ENCODE measurements at regions not wholly inside any gene's neighbourhood (a gene's known extent, or its start where the extent isn't known, plus 50 kb on each side); places are given as distances from the start of the nearest gene placed in this dataset.

- TF ChIP-seq CTCF (conservative IDR thresholded peaks at IDR 0.05) = no peak
- TF ChIP-seq EZH2 (IDR thresholded peaks at IDR 0.05; ENCODE audit: low read depth) = no peak
These were observed 532.4 kb downstream of the CDH10 start for GRCh38 chr5:24112420-24112819.

Data from PC-9 (cell line).